Endothelial cell of umbilical vein (primary cell): ENCODE measurements at regions not wholly inside any gene's neighbourhood (a gene's known extent, or its start where the extent isn't known, plus 50 kb on each side); places are given as distances from the start of the nearest gene placed in this dataset.

Source experiments
- BruUV-seq: library from RNA; stranded (reverse); fragments of 400-500 nt; replicated peaks from 2 replicates; lab custom pipeline; 2021; lab: Mats Ljungman, UMichigan
- CTCF ChIA-PET: fragments of 300-600, 350-600 bp; sonication (Branson Sonifier 250); formaldehyde crosslinking; loops from one replicate; lab custom pipeline; 2021; ENCODE audit warnings: antibody characterized with exemption, inconsistent platforms; lab: Charles Lee
- POLR2A ChIA-PET: fragments of 300-600, 350-600 bp; sonication (Branson Sonifier 250); formaldehyde crosslinking; loops from one replicate; lab custom pipeline; 2021; ENCODE audit warnings: antibody characterized with exemption, inconsistent platforms; lab: Charles Lee
- DNase-seq: peaks from one replicate; pipeline ENCODE4 v3.0.0-alpha.2; 2011; ENCODE audit warnings: low read depth, low spot score
- FAIRE-seq: peaks from 2 replicates; lab custom pipeline; 2011; peaks lifted over from hg19 to GRCh38; lab: Jason Lieb, UNC
- H2AFZ ChIP-seq: 2 replicates; pipeline ENCODE4 v1.6.0; 2012; ENCODE audit warnings: low read depth, low read length, control low read depth, inconsistent platforms
- H3K27ac ChIP-seq: 2 replicates; pipeline ENCODE4 v1.5.1; 2011; ENCODE audit warnings: low read depth, mild to moderate bottlenecking, control low read depth, low read length, moderate library complexity; ENCODE audit not compliant: insufficient read depth
- H3K27me3 ChIP-seq, 2 experiments: 2 replicates each; pipeline versions ENCODE4 v1.6.0 to v1.6.1; 2011; ENCODE audit warnings: low read length in 2 of 2, mixed read lengths in 1 of 2; ENCODE audit not compliant: control insufficient read depth in 2 of 2, insufficient read depth in 2 of 2
- H3K36me3 ChIP-seq, 2 experiments: 2 replicates in 1 of 2; 3 replicates in 1 of 2; pipeline ENCODE4 v1.5.1; 2011; ENCODE audit warnings: low read length in 2 of 2, mild to moderate bottlenecking in 1 of 2, moderate library complexity in 1 of 2; ENCODE audit not compliant: control insufficient read depth in 2 of 2, insufficient read depth in 2 of 2; ENCODE audit errors: extremely low read depth in 1 of 2
- H3K4me1 ChIP-seq: 3 replicates; pipeline ENCODE4 v1.5.1; 2011; ENCODE audit warnings: mild to moderate bottlenecking, low read length; ENCODE audit not compliant: control insufficient read depth, insufficient read depth; ENCODE audit errors: extremely low read depth
- H3K4me2 ChIP-seq: 2 replicates; pipeline ENCODE4 v1.6.1; 2011; ENCODE audit warnings: low read length, control low read depth, mixed read lengths; ENCODE audit not compliant: insufficient read depth
- H3K4me3 ChIP-seq, 3 experiments: fragments of 200-600 bp in 1 of 3; sonication (generic), shearing (Covaris generic) in 1 of 3; replicated peaks in 1 of 3; 2 replicates each; pipeline ENCODE4 v1.5.1; 2011 to 2016; ENCODE audit warnings: control low read depth in 3 of 3, low read length in 3 of 3, mild to moderate bottlenecking in 2 of 3, inconsistent platforms in 1 of 3, low read depth in 1 of 3, moderate library complexity in 1 of 3; ENCODE audit not compliant: insufficient read depth in 1 of 3
- H3K79me2 ChIP-seq: 2 replicates; pipeline ENCODE4 v1.6.0; 2012; ENCODE audit warnings: low read length, inconsistent platforms; ENCODE audit not compliant: control insufficient read depth, insufficient read depth
- H3K9ac ChIP-seq: replicated peaks from 2 replicates; pipeline ENCODE3; 2011; ENCODE audit warnings: low read length, control low read depth; ENCODE audit not compliant: insufficient read depth; ENCODE audit errors: extremely low read depth
- H3K9me1 ChIP-seq: replicated peaks from 3 replicates; pipeline ENCODE4 v1.6.0; 2011; ENCODE audit warnings: mild to moderate bottlenecking, low read length; ENCODE audit not compliant: control insufficient read depth, insufficient read depth; ENCODE audit errors: extremely low read depth
- H3K9me3 ChIP-seq: replicated peaks from 2 replicates; pipeline ENCODE4 v1.5.1; 2012; ENCODE audit warnings: low read length, inconsistent platforms; ENCODE audit not compliant: control insufficient read depth, insufficient read depth
- H4K20me1 ChIP-seq: replicated peaks from 2 replicates; pipeline ENCODE3; 2011; ENCODE audit warnings: mild to moderate bottlenecking, low read length; ENCODE audit not compliant: control insufficient read depth, insufficient read depth; ENCODE audit errors: extremely low read depth
- CTCF ChIP-seq, 2 donors: IDR thresholded peaks; 1 replicate in 1 of 2; 2 replicates in 1 of 2; pipeline ENCODE4 v1.5.1; 2011; ENCODE audit warnings: low read length in 2 of 2, mild to moderate bottlenecking in 2 of 2, moderate library complexity in 2 of 2, control low read depth in 1 of 2, inconsistent platforms in 1 of 2, low read depth in 1 of 2; ENCODE audit not compliant: insufficient read depth in 1 of 2; ENCODE audit errors: extremely low read depth in 1 of 2
- EZH2 ChIP-seq: IDR thresholded peaks from 2 replicates; pipeline ENCODE4 v1.6.1; 2012; ENCODE audit warnings: borderline replicate concordance, low read depth, mild to moderate bottlenecking, moderate library complexity, low read length, inconsistent platforms; ENCODE audit not compliant: severe bottlenecking
- FOS ChIP-seq: IDR thresholded peaks from 2 replicates; pipeline ENCODE4 v1.6.1; 2011; ENCODE audit warnings: mild to moderate bottlenecking, low read length, moderate library complexity, borderline replicate concordance; ENCODE audit not compliant: insufficient read depth
- GATA2 ChIP-seq: IDR thresholded peaks from 2 replicates; pipeline ENCODE4 v1.7.0; 2011; ENCODE audit warnings: low read depth, mild to moderate bottlenecking, moderate library complexity, mixed read lengths, low read length; ENCODE audit not compliant: insufficient read length, insufficient read depth
- JUN ChIP-seq: IDR thresholded peaks from 2 replicates; pipeline ENCODE4 v1.6.1; 2011; ENCODE audit warnings: borderline replicate concordance, low read depth; ENCODE audit not compliant: insufficient read length, insufficient read depth
- MAX ChIP-seq: IDR thresholded peaks from 2 replicates; pipeline ENCODE4 v1.6.1; 2011; ENCODE audit not compliant: insufficient read depth, insufficient read length
- MYC ChIP-seq: IDR thresholded peaks from one replicate; pipeline ENCODE4 v1.6.1; 2011; ENCODE audit warnings: mild to moderate bottlenecking, low read depth, low read length
- POLR2A ChIP-seq: IDR thresholded peaks from 2 replicates; pipeline ENCODE4 v1.6.1; 2012; ENCODE audit warnings: low read depth, mild to moderate bottlenecking, control low read depth, low read length
- POLR2AphosphoS5 ChIP-seq: IDR thresholded peaks from 2 replicates; pipeline ENCODE4 v1.6.1; 2012; ENCODE audit warnings: low read depth, mild to moderate bottlenecking, control low read depth, low read length, moderate library complexity; ENCODE audit not compliant: insufficient read depth
- dilution Hi-C: fragments of 300-500 bp; cut with MboI; formaldehyde crosslinking; loops from one replicate; pipeline ENCODE4 v1.15.0; 2019; ENCODE audit warnings: low sequenced_read_pairs; ENCODE audit not compliant: extremely low pct_ligation_motif_present
- intact Hi-C: fragments of 100-400 bp; cut with micrococcal nuclease; formaldehyde crosslinking; loops from one replicate; pipeline ENCODE4 v1.10.0; 2022

GRCh38 chr3:73874161-73874560, 249.4 kb upstream of the PDZRN3 start:
- no peaks in the 10 kb centered on the region for H3K9me3 ChIP-seq
- no peak overlapping the region for H3K27ac ChIP-seq
- intact Hi-C loops (no loop called here), dilution Hi-C loops (no loop called here)
- no peak overlapping the region for H2AFZ ChIP-seq
- no peak for DNase-seq
- H3K4me2 ChIP-seq: no peak overlapping the region
- ChIA-PET POLR2A (no interaction called here), CTCF (no interaction called here)
- H3K4me3 ChIP-seq: no peak overlapping the region
- H3K9ac ChIP-seq: no peak overlapping the region
- no peaks in the 10 kb centered on the region for H3K36me3 ChIP-seq
- no peaks in the 10 kb centered on the region for H4K20me1 ChIP-seq
- H3K9me1 ChIP-seq: no peaks in the 10 kb centered on the region
- no peak for FAIRE-seq
- TF ChIP-seq EZH2: no peak
- no peak for TF ChIP-seq CTCF (IDR thresholded peaks at IDR 0.05; ENCODE audit: extremely low read depth in 1 of 2, insufficient read depth in 1 of 2, low read depth in 1 of 2, low read length in 2 of 2)
- no peak for TF ChIP-seq POLR2AphosphoS5
- TF ChIP-seq JUN: no peak
- TF ChIP-seq POLR2A: no peak
- no peak for TF ChIP-seq MYC
- TF ChIP-seq MAX: no peak
- no peak for TF ChIP-seq GATA2
- TF ChIP-seq FOS: no peak
- BruUV-seq: no TSS peak
- no peaks in the 10 kb centered on the region for H3K27me3 ChIP-seq
- H3K4me1 ChIP-seq: no peaks in the 10 kb centered on the region
- no peaks in the 10 kb centered on the region for H3K79me2 ChIP-seq
